GDM1 (cell line): ENCODE measurements at regions not wholly inside any gene's neighbourhood (a gene's known extent, or its start where the extent isn't known, plus 50 kb on each side); places are given as distances from the start of the nearest gene placed in this dataset.

Experiments used
- DNase-seq: peaks from one replicate; lab custom pipeline; 2025; lab: John Stamatoyannopoulos, UW

GRCh38 chr7:88429382-88429781 is 122.7 kb upstream of the STEAP4 start:
- DNase-seq: no peak

DNA sequence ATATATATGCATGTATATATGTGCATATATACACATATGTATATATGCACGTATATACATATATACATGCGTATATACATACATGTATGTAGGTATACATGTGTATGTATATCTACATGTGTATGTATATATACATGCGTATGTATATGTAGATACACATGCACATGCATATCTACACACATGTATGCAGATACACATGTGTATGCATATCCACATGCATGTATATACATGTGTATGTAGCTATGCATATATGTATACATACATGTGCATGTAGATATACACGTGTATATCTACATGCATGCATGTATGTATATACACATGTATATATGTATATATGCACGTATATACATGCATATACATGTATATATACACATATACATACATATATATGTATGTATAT is 95.8 kb upstream of the STEAP4 start:
- DNase-seq: no peak

DNA sequence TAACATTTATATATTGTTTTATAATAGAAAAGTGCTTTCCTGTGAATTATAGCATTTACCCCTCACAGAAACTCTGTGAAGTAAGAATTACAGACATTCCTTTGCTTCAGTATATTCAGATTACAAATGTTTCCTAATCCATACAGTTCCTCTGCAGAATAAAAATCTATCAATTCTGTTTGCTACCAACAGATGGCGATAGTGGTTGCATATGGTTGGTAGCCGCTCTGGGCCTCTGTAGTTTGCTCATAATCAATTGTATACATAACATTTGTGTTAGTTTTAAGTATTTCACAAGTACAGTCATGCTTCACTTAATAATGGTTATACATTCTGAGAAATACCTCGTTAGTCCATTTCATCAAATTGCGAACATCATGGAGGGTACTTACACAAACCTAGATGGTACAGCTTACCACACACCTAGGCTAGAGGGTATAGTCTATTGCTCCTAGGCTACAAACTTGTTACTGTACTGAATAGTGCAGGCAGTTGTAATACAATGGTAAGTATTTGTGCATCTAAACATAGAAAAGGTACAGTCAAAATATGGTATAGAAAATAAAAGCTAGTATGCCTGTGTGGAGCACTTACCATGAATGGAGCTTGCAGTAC is 94.4 kb upstream of the STEAP4 start:
- no peak for DNase-seq

GRCh38 chr7:88399696-88400240 is 93.1 kb upstream of the STEAP4 start:
- DNase-seq: no peak

DNA sequence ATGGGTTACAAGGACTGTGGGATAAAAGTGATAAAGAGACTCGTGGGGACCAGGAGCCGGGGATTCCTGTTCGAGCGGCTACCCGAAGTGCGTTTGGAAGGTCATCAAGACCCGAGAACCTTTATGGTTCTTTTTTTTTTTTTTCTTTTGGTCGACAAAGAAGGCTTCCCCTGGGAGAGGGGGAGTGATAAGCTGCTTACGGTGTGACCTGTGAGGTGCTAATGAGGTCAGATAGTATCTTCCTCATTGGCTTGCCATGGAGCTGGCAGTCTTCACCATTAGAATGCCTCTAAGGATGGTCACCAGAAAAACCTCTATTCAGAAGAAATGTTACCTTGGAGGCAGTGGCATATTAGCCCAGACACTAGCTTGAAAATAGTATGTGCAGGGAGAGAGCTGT is 92.3 kb upstream of the STEAP4 start:
- no peak for DNase-seq

GRCh38 chr7:88398459-88398858 is 91.8 kb upstream of the STEAP4 start:
- no peak for DNase-seq

DNA sequence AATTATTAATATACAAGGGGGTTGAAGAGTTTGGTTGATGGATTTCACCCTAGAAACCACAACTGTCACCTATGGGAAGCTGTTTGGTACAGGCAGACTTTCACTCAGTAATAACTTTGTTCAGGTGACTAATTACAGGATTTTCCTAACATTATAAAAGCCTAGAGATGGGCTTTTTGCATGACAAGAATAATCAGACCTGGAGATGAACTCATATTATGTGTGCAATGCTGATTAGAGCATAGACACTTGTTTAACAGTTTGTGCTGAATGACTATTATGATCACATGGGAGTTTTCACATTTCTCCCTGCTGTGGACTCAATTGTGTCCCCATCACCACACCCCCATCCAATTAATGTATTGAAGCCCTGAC is 90.2 kb upstream of the STEAP4 start:
- DNase-seq: no peak

DNA sequence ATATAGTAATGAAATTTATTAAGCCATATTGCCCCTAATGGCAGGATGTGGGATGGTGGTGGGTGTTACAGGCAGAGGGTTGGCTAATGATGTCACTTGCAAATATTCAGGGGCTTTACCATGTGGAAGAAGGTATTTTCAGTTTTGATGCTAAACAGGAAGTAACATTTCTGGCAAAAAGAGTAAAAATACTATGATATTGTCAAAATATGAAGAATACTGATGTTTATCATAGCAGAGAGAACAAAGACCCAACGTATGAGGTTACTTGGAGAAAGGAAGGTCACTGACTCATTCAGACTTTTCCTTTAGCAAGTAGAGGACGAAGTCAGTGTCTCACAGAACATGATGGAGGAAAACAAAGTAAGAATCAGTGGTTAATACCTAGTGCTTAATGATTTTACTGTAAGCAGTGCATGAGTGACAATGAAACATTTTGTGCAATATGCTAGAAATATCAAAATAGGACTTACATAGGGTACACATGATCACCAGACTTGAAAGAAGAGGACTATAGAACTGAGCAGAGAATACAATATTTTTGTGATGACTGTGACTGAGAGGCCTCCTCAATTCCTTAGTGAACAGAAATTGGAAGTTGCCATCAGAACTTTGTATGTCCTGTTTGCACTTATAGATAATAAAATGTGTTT is 89.7 kb upstream of the STEAP4 start:
- DNase-seq: no peak

DNA sequence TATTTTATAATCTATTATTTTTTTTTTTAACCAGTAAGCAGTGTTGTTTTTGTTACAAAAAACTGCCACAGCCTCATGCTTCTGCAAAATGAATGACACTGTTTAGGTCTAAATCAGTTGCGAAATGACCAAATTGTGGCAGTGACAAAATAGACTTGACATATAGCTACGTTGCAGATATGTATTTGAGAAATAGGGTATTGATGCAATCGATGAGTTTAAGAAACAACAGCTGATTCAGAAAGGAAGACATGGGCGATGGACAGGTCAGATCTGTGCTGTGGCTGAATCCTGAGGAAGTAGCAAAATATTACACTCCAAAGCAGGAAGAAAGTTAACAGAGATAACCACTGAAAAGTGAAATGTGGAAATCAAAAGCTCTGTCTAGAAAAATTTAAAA is 89.0 kb upstream of the STEAP4 start:
- DNase-seq: no peak

DNA sequence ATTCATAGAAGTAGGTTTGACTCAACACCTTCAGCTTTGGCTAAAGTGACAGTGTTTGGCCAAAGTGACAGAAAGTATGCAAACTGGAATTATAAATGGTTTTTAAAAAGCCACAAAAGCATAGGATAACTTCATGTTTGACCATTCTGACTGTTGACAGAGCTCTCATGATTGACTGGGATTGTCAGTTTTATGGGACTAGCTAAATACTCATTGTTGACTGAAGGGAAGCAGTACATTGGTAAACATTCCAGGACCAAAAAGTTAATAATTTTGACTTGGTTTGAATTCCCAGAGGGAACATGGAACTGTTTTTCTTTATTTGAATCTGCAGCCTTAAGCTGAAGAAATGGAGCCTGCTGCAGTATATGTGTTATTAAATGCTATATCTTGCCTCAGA is 84.6 kb upstream of the STEAP4 start:
- DNase-seq: no peak

DNA sequence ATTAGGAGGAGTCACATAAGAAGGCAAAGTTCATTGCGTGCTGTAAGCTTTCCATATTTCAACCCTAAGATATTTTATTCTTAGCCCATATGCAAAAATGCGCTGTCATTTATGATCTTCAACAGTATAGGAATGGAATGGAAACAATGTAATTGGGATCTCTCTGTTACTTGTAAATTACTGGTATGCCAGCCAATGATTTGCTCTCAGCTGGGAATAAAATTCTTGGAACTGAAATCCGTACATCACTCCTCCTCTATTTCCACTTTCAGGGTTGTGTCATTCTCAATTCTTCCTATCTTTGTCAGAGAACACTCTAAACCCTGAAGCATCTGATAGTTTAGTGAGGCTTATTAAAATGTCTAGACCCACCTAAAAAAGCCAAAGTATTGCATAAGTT is 80.7 kb upstream of the STEAP4 start:
- no peak for DNase-seq

GRCh38 chr7:88386665-88387156 is 80.0 kb upstream of the STEAP4 start:
- no peak for DNase-seq

GRCh38 chr7:88377434-88377833 is 70.7 kb upstream of the STEAP4 start:
- DNase-seq: no peak

- no peak for DNase-seq
Measured at GRCh38 chr7:88368686-88369085, 62.0 kb upstream of the STEAP4 start.

GRCh38 chr7:88366845-88367244 is 60.2 kb upstream of the STEAP4 start:
- DNase-seq: no peak

- DNase-seq: no peak
Measured at GRCh38 chr7:88363869-88364268, 57.2 kb upstream of the STEAP4 start.

DNA sequence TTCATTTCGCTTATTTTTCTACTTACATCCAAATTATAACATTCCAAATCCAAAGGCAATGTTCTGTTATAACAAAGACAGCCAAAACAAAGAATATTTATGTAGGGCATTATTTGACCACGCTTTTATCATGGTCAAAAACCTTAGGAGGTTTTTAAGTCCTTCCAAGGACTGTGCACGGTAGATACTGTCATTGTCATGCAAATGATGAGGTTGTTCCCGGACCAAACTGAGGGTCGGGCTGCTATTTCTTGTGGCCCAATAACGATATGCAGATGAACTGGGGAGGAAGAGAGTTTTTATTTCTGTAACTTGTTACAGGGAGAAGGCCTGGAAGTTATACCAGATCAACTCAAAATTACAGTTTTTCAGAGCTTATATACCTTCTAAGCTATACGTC is 56.6 kb upstream of the STEAP4 start:
- no peak for DNase-seq

- DNase-seq: no peak
Measured at GRCh38 chr7:88361357-88361756, 54.7 kb upstream of the STEAP4 start.

- DNase-seq: no peak
Measured at GRCh38 chr7:88358881-88359280, 52.2 kb upstream of the STEAP4 start.

- DNase-seq: no peak
Measured at GRCh38 chr7:88358526-88358838, 51.8 kb upstream of the STEAP4 start.

DNA sequence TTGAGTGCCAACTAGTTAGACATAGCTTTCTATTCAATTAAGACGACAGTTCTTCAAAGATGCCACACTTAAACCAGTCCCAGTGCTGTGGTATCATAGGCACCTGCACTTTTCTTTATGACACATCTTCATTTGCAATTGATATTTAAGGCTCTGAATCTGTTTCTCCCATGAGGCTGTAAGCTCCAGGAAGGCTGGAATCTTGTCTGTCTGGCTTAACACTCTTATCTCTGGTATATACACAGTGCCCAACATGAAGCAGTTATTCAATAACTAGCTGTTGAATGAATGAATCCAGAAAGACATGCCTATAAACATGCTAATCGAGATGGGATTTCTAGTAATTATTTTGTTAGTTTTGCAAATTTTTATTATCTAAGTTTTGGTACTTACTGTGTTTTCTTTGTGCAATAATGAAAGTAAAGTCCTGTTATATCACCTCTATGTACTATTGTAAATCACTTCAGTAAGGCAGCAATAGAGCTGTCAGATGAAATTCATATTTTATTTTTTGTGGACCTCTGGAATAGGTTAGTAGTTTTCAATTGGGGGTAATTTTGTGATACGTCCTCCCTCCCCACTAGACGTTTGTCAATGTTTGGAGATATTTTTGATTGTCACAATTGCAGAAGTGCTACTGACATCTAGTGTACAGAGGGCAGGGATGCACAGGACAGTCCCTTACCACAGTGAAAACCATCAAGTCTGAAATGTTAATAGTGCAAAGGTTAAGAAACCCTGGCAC is 51.3 kb upstream of the STEAP4 start:
- no peak for DNase-seq

DNA sequence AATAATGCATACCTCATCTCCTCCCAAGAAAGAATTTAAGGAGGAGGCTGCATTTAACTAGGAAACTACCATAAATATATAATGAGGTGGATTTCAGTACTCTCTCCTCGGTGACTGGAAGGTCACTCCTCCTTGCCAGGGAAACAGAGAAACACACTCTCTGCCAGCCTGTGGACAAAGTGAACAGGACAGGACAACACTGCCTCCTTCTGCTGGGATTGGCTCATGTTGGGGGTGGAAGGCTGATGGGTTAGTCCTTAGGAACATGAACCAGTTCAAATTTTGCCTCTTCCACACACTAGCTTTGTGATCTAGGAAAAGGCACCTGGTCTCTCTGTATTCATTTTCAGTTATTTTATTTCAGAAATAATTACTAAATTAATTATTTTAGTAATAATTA is 50.6 kb upstream of the STEAP4 start:
- DNase-seq: no peak
